ENCODE measurements at regions not wholly inside any gene's neighbourhood (a gene's known extent, or its start where the extent isn't known, plus 50 kb on each side); places are given as distances from the start of the nearest gene placed in this dataset.

GRCh38 chr5:89044674-89045200, 161.8 kb upstream of the MEF2C start:
- no peak for DNase-seq

- DNase-seq, result no peak
These were observed 160.7 kb upstream of the MEF2C start for GRCh38 chr5:89043676-89044075.

DNA sequence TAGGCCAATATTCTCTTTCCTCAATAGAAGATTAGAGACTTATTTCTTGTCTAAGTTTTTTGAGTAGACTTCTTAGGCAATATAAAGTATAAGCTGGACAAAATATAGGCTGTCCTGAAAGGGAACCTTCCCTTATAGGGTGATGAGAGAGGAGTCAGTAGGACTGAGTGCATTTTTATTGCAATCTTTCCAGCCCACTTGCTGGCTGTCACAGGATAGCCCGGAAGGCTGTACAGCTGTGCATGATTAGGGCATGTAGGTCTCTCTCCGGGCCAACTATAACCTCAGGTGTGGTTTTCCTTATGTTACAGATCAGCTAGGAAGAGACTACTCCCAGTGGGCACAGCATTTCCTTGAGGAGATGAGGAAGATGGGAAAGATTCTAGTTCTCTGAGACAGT, 159.8 kb upstream of the MEF2C start:
- no peak for DNase-seq

DNA sequence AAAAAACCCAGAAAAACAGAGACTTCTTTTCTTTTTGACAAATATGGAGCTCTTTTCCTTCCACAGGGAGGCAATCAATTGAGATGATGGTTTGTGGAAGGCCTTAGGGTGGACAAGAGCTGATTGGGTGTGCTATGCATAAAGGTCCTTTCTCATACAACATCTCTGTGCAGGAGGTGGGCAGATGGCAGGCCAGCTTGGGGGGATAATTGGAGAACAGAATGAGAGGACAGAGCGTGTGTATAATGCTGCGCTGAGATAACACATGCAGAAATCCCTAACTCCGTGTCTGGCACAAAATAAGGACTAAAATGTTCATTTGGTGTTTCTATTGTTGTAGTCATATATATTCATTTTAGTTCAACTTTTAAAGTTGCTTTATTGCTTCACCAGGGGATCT, 159.0 kb upstream of the MEF2C start:
- DNase-seq, result no peak

DNA sequence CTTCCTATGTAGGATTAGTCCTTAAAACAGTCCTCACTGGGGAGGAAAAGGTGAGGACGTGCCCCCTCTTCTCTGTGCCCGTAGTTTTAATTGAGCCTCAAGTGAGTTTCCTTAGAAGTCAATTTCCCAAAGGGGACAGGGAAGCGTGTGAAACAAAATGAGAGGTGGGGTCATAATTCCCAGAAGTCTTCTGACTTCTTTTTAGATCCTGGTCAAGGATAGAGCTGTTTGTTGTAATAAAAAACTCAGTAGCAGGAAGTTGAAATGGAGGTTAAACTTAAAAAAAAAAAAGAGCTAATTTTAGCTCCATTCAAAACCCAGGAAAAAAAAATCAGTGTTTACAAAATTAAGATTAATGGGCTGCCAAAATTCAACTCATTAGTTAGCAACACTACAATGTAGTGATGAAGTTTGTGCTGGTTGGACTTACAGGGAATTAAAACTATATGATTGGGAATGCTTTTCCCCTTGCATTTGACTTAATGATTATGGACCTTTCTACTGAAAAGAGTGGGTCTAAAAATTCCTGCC, 158.3 kb upstream of the MEF2C start:
- no peak for DNase-seq

- no peak for DNase-seq
These were observed 153.9 kb upstream of the MEF2C start for GRCh38 chr5:89036704-89037489.

DNA sequence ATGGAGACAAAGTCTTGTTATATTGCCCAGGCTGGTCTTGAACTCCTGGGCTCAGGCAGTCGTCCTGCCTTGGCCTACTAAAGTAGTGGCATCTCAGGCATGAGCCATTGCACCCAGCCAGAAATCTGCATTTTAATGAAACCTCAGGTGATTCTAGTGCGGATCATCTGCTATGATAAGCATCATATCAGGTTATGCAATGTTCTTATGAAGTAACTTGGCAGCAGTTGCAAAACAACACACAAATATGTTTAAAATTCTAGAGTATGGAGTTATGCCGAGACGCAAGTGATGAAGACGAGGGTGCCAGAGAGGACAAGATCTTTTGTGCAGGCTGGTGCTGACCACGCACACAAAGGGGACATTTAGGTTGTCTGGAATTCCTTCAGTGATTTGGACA, 153.2 kb upstream of the MEF2C start:
- no peak for DNase-seq

- no peak for DNase-seq
These were observed 151.6 kb upstream of the MEF2C start for GRCh38 chr5:89034588-89034987.

DNA sequence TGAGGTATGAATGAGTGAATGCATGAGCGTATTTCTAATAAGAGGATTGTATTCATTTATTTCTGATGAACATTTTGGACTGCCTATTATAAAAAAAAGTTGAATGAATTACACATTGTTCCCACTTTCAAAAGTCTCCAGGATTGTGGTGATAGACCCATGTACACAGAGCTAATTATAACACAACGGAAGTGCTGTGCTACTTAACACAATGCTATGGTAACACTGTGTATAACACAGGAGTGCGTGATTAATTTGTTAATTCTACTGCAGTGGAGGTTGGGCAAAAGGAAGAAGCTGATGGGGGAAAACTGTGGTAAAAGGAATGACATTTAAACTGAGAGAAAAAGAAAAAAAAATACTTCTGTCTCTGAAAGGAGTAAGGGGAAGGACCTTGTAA, 147.8 kb upstream of the MEF2C start:
- DNase-seq, result no peak

DNA sequence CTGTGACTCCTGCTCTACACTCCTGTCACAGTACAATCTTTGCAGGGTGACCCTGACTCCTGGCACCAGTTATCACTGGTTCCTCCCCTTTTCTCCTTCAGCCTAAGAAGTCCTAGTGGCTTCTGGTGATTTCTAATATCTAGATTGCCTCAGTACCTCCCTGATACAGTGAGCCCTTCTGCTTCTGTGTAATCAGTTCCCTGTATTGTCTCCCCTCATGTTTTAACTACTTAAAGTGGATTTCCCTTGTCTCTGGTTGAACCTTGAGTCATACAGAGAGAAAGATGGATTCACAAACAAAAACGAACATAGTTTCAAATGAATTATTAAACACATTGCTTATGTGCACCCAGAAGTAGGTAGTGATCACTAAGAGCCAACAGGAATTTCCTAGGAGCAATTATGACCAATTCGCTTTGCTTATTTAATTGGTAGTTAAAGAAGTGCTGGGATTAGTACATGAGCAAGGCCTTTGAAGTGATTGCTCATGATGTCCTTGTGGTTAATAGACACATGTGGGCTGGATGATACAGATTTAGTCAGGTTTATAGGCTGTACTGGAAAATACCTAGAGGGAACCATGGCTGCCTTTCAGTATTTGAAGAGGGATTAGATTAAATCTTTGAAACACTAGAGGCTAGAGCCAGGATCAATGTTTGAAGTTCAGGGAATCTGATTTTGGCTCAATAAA, 145.8 kb upstream of the MEF2C start:
- no peak for DNase-seq

DNA sequence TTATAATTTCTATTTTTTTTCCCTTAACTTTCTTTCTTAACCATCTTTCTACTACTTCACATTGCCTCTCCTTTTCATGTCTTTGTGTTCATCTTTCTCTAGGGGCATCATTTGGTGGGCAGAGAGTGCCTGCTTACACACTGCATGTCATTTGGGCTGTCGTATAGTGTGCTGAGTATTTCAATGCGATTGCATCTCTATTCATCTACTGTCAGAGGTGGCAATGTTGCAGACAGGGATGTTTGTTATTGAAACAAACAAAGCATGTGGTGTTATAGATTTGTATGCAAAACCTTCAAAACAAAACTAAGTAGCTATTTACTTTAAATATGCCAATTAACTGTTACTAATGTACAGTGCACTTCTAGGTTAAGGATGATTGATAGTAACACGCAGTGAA, 141.1 kb upstream of the MEF2C start:
- no peak for DNase-seq

GRCh38 chr5:89020926-89021610, 138.1 kb upstream of the MEF2C start:
- no peak for DNase-seq

GRCh38 chr5:89016741-89017303, 133.8 kb upstream of the MEF2C start:
- DNase-seq, result no peak

DNA sequence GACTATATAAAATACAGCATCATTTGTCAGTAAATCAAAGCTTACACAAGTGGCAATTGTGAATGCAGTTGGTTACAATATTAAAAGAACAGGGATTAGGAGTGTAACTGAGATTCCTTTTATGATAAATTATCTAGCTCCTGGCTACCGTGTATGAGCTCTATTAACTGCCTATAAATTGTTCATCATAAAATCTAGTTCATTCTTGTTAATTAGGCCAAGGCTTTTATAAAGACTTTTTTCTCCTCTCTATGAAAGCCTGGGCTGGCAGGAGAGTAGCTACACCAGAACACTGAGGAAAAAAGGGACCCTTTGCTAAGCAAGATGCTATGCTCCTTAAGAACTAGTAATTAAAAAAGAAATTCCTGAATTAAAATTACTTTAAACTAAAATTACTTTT, 132.4 kb upstream of the MEF2C start:
- DNase-seq, result no peak

- DNase-seq, result no peak
These were observed 129.1 kb upstream of the MEF2C start for GRCh38 chr5:89011778-89012711.

DNA sequence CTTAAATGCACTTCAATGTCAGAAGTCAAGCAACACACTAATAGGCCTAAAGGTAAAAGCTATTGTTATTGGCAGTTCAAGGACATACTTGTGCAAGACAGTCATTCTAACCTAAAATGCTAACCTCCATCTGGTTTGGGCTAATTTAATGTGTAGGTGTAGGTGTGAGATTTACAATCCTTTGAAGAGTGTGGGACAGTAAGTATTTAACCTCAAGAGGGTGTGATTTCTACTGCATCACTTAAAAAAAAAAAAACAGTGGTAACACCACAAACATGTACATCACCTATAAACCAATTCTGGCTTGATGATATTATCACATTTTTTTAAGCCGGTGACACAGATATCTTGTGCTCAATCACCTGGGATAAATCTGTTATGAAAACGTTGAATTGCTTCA, 127.5 kb upstream of the MEF2C start:
- DNase-seq, result no peak

DNA sequence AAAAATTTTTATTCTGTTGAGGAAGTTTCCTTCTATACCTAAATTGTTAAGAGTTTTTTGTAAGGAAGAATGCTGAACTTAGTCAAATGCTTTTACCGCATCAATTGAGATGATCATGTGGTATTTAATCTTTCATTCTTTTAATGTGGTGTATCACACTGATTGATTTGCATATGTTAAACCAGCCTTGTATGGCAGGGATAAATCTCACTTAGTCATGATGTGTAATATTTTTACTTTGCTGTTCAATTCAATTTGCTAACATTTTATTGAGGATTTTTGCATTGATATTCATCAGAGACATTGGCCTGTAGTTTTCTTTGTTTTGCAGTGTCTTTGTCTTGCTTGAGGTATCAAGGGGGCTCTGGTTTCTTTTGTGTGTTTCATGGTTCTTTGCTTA, 125.3 kb upstream of the MEF2C start:
- DNase-seq, result no peak

- DNase-seq, result no peak
These were observed 123.0 kb upstream of the MEF2C start for GRCh38 chr5:89005990-89006389.

- no peak for DNase-seq
These were observed 121.4 kb upstream of the MEF2C start for GRCh38 chr5:89004379-89004778.

DNA sequence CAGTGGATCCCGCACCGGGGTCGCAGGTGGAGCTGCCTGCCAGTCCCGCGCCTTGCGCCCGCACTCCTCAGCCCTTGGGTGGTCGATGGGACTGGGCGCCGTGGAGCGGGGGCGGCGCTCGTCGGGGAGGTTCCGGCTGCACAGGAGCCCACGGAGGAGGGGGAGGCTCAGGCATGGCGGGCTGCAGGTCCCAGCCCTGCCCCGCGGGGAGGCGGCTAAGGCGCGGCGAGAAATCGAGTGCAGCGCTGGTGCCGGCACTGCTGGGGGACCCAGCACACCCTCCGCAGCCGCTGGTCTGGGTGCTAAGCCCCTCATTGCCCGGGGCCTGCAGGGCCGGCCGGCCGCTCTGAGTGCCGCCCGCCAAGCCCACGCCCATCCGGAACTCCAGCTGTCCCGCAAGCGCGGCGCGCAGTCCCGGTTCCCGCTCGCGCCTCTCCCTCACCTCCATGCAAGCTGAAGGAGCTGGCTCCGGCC, 120.6 kb upstream of the MEF2C start:
- DNase-seq, result no peak

- no peak for DNase-seq
These were observed 116.9 kb upstream of the MEF2C start for GRCh38 chr5:88999853-89000252.

DNA sequence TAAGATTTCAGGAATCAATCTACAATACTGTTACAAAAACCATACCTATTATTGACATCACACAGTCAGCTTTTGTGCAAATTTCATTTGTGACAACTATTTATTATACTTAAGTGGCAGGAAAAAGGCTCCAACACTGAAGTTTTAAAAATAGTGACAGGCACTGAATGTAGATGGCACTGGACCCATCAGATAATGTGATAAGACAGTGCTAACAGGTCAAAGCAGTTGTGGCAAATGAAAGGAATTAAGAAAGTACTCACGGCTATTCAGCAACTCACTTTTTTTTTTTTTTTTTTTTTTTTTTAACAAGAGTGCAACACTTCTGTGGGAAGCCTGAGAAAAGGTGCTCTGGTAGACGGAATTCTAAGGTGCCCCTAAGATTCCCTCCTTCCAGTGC, 115.0 kb upstream of the MEF2C start:
- DNase-seq, result no peak

All from CD4-positive, alpha-beta T cell treated with Interleukin-1 beta for 1 hour (primary cell).